ENCODE measurements at regions not wholly inside any gene's neighbourhood (a gene's known extent, or its start where the extent isn't known, plus 50 kb on each side); places are given as distances from the start of the nearest gene placed in this dataset.

- DNase-seq (ENCODE audit: low read depth in 2 of 3, low spot score in 2 of 3), result no peak
Measured at GRCh38 chr2:221786297-221786926, 214.3 kb upstream of the EPHA4 start.

GRCh38 chr2:221780281-221780688 lies 208.2 kb upstream of the EPHA4 start:
- DNase-seq (ENCODE audit: low read depth in 2 of 3, low spot score in 2 of 3), result no peak

- no peak for DNase-seq (ENCODE audit: low read depth in 2 of 3, low spot score in 2 of 3)
Measured at GRCh38 chr2:221779614-221780067, 207.5 kb upstream of the EPHA4 start.

- no peak for DNase-seq (ENCODE audit: low read depth in 2 of 3, low spot score in 2 of 3)
Measured at GRCh38 chr2:221778025-221778424, 205.9 kb upstream of the EPHA4 start.

GRCh38 chr2:221777119-221777518 lies 205.0 kb upstream of the EPHA4 start:
- DNase-seq (ENCODE audit: low read depth in 2 of 3, low spot score in 2 of 3), result no peak

GRCh38 chr2:221775096-221775495 lies 203.0 kb upstream of the EPHA4 start:
- no peak for DNase-seq (ENCODE audit: low read depth in 2 of 3, low spot score in 2 of 3)

- no peak for DNase-seq (ENCODE audit: low read depth in 2 of 3, low spot score in 2 of 3)
Measured at GRCh38 chr2:221774136-221774535, 202.0 kb upstream of the EPHA4 start.

- DNase-seq (ENCODE audit: low read depth in 2 of 3, low spot score in 2 of 3), result no peak
Measured at GRCh38 chr2:221771297-221771696, 199.2 kb upstream of the EPHA4 start.

- no peak for DNase-seq (ENCODE audit: low read depth in 2 of 3, low spot score in 2 of 3)
Measured at GRCh38 chr2:221767106-221768012, 195.3 kb upstream of the EPHA4 start.

- DNase-seq (ENCODE audit: low read depth in 2 of 3, low spot score in 2 of 3), result no peak
Measured at GRCh38 chr2:221762496-221762895, 190.4 kb upstream of the EPHA4 start.

- no peak for DNase-seq (ENCODE audit: low read depth in 2 of 3, low spot score in 2 of 3)
Measured at GRCh38 chr2:221761260-221761659, 189.2 kb upstream of the EPHA4 start.

GRCh38 chr2:221758076-221758475 lies 186.0 kb upstream of the EPHA4 start:
- DNase-seq (ENCODE audit: low read depth in 2 of 3, low spot score in 2 of 3), result no peak

GRCh38 chr2:221753401-221753800 lies 181.3 kb upstream of the EPHA4 start:
- no peak for DNase-seq (ENCODE audit: low read depth in 2 of 3, low spot score in 2 of 3)

- DNase-seq (ENCODE audit: low read depth in 2 of 3, low spot score in 2 of 3), result no peak
Measured at GRCh38 chr2:221752781-221753180, 180.7 kb upstream of the EPHA4 start.

- no peak for DNase-seq (ENCODE audit: low read depth in 2 of 3, low spot score in 2 of 3)
Measured at GRCh38 chr2:221750316-221750715, 178.2 kb upstream of the EPHA4 start.

GRCh38 chr2:221747289-221747972 lies 175.3 kb upstream of the EPHA4 start:
- no peak for DNase-seq (ENCODE audit: low read depth in 2 of 3, low spot score in 2 of 3)

- no peak for DNase-seq (ENCODE audit: low read depth in 2 of 3, low spot score in 2 of 3)
Measured at GRCh38 chr2:221741496-221742211, 169.6 kb upstream of the EPHA4 start.

GRCh38 chr2:221731432-221732145 lies 159.5 kb upstream of the EPHA4 start:
- no peak for DNase-seq (ENCODE audit: low read depth in 2 of 3, low spot score in 2 of 3)

GRCh38 chr2:221726894-221727513 lies 154.9 kb upstream of the EPHA4 start:
- no peak for DNase-seq (ENCODE audit: low read depth in 2 of 3, low spot score in 2 of 3)

Data from hematopoietic multipotent progenitor cell (in vitro differentiated cells).